IPS-NIHi11 (cell line): ENCODE measurements at regions not wholly inside any gene's neighbourhood (a gene's known extent, or its start where the extent isn't known, plus 50 kb on each side); places are given as distances from the start of the nearest gene placed in this dataset.
A peak's percentile ranks its signal among the peaks of the same experiment; 100 is the strongest.

Experiments used
- DNase-seq: peaks from one replicate; pipeline ENCODE4 v3.0.0; 2012; ENCODE audit warnings: mixed read lengths, low spot score

GRCh38 chr4:122203407-122203806 lies 51.3 kb downstream of the BLTP1 start:
- DNase-seq: no peak

- DNase-seq: no peak
Measured at GRCh38 chr4:122205687-122206086, 53.6 kb downstream of the BLTP1 start.

- no peak for DNase-seq
Measured at GRCh38 chr4:122212880-122213279, 60.7 kb downstream of the BLTP1 start.

GRCh38 chr4:122218762-122219161 lies 66.6 kb downstream of the BLTP1 start:
- peak; percentile 40 for DNase-seq

- DNase-seq: no peak
Measured at GRCh38 chr4:122219356-122219755, 67.2 kb downstream of the BLTP1 start.

- no peak for DNase-seq
Measured at GRCh38 chr4:122221322-122221721, 69.2 kb downstream of the BLTP1 start.

- peak; percentile 20 for DNase-seq
Measured at GRCh38 chr4:122224348-122224747, 72.2 kb downstream of the BLTP1 start.

- DNase-seq: no peak
Measured at GRCh38 chr4:122227202-122227601, 75.1 kb downstream of the BLTP1 start.

GRCh38 chr4:122229857-122230256 lies 77.7 kb downstream of the BLTP1 start:
- no peak for DNase-seq

GRCh38 chr4:122232633-122233032 lies 80.5 kb downstream of the BLTP1 start:
- DNase-seq: no peak

- no peak for DNase-seq
Measured at GRCh38 chr4:122234686-122235085, 82.6 kb downstream of the BLTP1 start.

GRCh38 chr4:122243785-122244184 lies 91.7 kb downstream of the BLTP1 start:
- DNase-seq: no peak

- DNase-seq: no peak
Measured at GRCh38 chr4:122244764-122245163, 92.6 kb downstream of the BLTP1 start.

GRCh38 chr4:122246551-122246950 lies 94.4 kb downstream of the BLTP1 start:
- DNase-seq: no peak

- DNase-seq: no peak
Measured at GRCh38 chr4:122249357-122249756, 97.2 kb downstream of the BLTP1 start.

GRCh38 chr4:122252584-122252983 lies 100.5 kb downstream of the BLTP1 start:
- DNase-seq: no peak

GRCh38 chr4:122259849-122260248 lies 107.7 kb downstream of the BLTP1 start:
- DNase-seq: no peak

GRCh38 chr4:122276359-122276758 lies 102.5 kb upstream of the ADAD1 start:
- DNase-seq: no peak

- no peak for DNase-seq
Measured at GRCh38 chr4:122278976-122279375, 99.8 kb upstream of the ADAD1 start.

GRCh38 chr4:122279670-122280069 lies 99.1 kb upstream of the ADAD1 start:
- DNase-seq: no peak

GRCh38 chr4:122285285-122285684 lies 93.5 kb upstream of the ADAD1 start:
- DNase-seq: no peak

- DNase-seq: peak; percentile 9
Measured at GRCh38 chr4:122293374-122294365, 85.1 kb upstream of the ADAD1 start.

GRCh38 chr4:122297694-122298093 lies 81.1 kb upstream of the ADAD1 start:
- no peak for DNase-seq

GRCh38 chr4:122300776-122301175 lies 78.0 kb upstream of the ADAD1 start:
- no peak for DNase-seq
